C4-2B (cell line): ENCODE measurements at regions not wholly inside any gene's neighbourhood (a gene's known extent, or its start where the extent isn't known, plus 50 kb on each side); places are given as distances from the start of the nearest gene placed in this dataset.
"Not testable (repeated sequence)": the region's sequence is repeated elsewhere in the genome, so short reads cannot be mapped to it uniquely, and the experiment has no call there.

Source experiments
- H3K27ac ChIP-seq: fragments of 450-650 bp; 2 replicates; pipeline ENCODE4 v1.5.1; 2017

DNA sequence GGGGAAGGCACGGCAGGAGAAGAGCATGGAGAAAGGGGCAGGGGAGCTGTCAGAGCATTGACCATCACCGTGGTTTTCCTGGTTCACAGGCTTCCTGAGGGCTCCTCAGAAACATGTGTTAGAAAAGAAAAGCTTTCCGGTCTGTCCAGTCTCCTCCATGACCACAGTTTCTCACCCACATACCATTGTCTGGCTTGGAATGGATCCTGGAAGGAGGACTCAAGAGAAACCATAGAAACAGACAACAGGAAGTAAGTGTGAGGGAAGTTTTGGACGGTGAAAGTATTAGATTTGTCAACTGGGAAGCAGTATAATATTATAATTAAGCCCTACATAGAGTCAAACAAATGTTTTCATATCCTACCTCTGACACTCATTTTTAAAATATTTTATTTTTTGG, 52.7 kb upstream of the NOTCH2NLA start:
- not testable (repeated sequence) for H3K27ac ChIP-seq

DNA sequence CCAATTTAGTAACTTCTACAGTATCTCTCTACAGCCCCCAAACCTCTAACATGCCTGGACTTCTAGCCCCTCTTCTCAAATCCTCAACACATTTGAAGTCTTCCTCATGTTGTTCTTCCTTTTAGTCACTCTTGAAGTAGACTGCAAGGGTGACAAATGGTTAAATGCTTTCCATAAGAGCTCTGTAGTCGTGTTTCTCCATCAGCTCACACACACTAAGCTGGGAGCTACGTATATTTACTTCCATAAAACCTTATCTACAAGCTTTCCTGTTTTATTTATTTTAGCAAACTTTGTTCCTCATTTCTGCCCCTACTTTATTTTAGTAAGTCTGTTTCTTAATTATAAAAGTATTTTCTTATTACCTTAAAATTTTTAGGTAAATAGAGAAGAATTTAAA, 49.9 kb upstream of the NOTCH2NLA start:
- not testable (repeated sequence) for H3K27ac ChIP-seq
